HG03378 (cell line): ENCODE measurements at regions not wholly inside any gene's neighbourhood (a gene's known extent, or its start where the extent isn't known, plus 50 kb on each side); places are given as distances from the start of the nearest gene placed in this dataset.
"Not testable (repeated sequence)": the region's sequence is repeated elsewhere in the genome, so short reads cannot be mapped to it uniquely, and the experiment has no call there.

ENCODE experiments used
- ATAC-seq: cut with Tn5 transposase; IDR thresholded peaks from one replicate; pipeline ENCODE4 v1.9.1; 2021; ENCODE audit warnings: mild to moderate bottlenecking, moderate library complexity; ENCODE audit not compliant: unreplicated experiment

- ATAC-seq, result no peak
Observed at GRCh38 chr1:38207906-38208305, 161.3 kb upstream of the POU3F1 start.

- ATAC-seq, result no peak
Observed at GRCh38 chr1:38207275-38207674, 160.7 kb upstream of the POU3F1 start.

GRCh38 chr1:38204698-38205097, 158.1 kb upstream of the POU3F1 start:
- ATAC-seq, result no peak

GRCh38 chr1:38203441-38203840, 156.8 kb upstream of the POU3F1 start:
- ATAC-seq, result no peak

- no peak for ATAC-seq
Observed at GRCh38 chr1:38201431-38201830, 154.8 kb upstream of the POU3F1 start.

GRCh38 chr1:38198621-38199020, 152.0 kb upstream of the POU3F1 start:
- no peak for ATAC-seq

GRCh38 chr1:38198099-38198498, 151.5 kb upstream of the POU3F1 start:
- ATAC-seq, result no peak

GRCh38 chr1:38197312-38198061, 150.9 kb upstream of the POU3F1 start:
- no peak for ATAC-seq

GRCh38 chr1:38194472-38194871, 147.9 kb upstream of the POU3F1 start:
- ATAC-seq, result no peak

- ATAC-seq, result no peak
Observed at GRCh38 chr1:38193040-38193439, 146.4 kb upstream of the POU3F1 start.

- no peak for ATAC-seq
Observed at GRCh38 chr1:38191461-38191860, 144.9 kb upstream of the POU3F1 start.

GRCh38 chr1:38190983-38191382, 144.4 kb upstream of the POU3F1 start:
- ATAC-seq, result no peak

- no peak for ATAC-seq
Observed at GRCh38 chr1:38187552-38187951, 141.0 kb upstream of the POU3F1 start.

- ATAC-seq, result no peak
Observed at GRCh38 chr1:38186566-38186965, 140.0 kb upstream of the POU3F1 start.

GRCh38 chr1:38185913-38186312, 139.3 kb upstream of the POU3F1 start:
- no peak for ATAC-seq

GRCh38 chr1:38183747-38184146, 137.2 kb upstream of the POU3F1 start:
- no peak for ATAC-seq

GRCh38 chr1:38183096-38183495, 136.5 kb upstream of the POU3F1 start:
- no peak for ATAC-seq

- ATAC-seq, result not testable (repeated sequence)
Observed at GRCh38 chr1:38180388-38180787, 133.8 kb upstream of the POU3F1 start.

GRCh38 chr1:38179483-38179882, 132.9 kb upstream of the POU3F1 start:
- no peak for ATAC-seq

- ATAC-seq, result no peak
Observed at GRCh38 chr1:38178216-38178615, 131.6 kb upstream of the POU3F1 start.

- no peak for ATAC-seq
Observed at GRCh38 chr1:38175121-38175520, 128.5 kb upstream of the POU3F1 start.

- no peak for ATAC-seq
Observed at GRCh38 chr1:38173848-38174247, 127.3 kb upstream of the POU3F1 start.
